Stomach smooth muscle (tissue), 2 donors: ENCODE measurements at regions not wholly inside any gene's neighbourhood (a gene's known extent, or its start where the extent isn't known, plus 50 kb on each side); places are given as distances from the start of the nearest gene placed in this dataset.

Experiments used
- H3K27ac ChIP-seq: one replicate; pipeline ENCODE4 v1.7.0; 2013; ENCODE audit warnings: mild to moderate bottlenecking, low read length, inconsistent platforms
- H3K27me3 ChIP-seq, 2 donors: one replicate each; pipeline ENCODE4 v1.7.0; 2013; ENCODE audit warnings: low read length in 2 of 2; ENCODE audit not compliant: insufficient read depth in 2 of 2, control insufficient read depth in 1 of 2
- H3K36me3 ChIP-seq, 2 donors: one replicate each; pipeline ENCODE4 v1.7.0; 2013; ENCODE audit warnings: low read length in 2 of 2; ENCODE audit not compliant: control insufficient read depth in 2 of 2, insufficient read depth in 2 of 2
- H3K4me1 ChIP-seq: one replicate; pipeline ENCODE4 v1.7.0; 2013; ENCODE audit warnings: low read length; ENCODE audit not compliant: control insufficient read depth, insufficient read depth
- H3K4me3 ChIP-seq, 2 donors: one replicate each; pipeline ENCODE4 v1.7.0; 2013; ENCODE audit warnings: low read length in 2 of 2
- H3K9ac ChIP-seq, 2 donors: one replicate each; pipeline ENCODE4 v1.7.0; 2013; ENCODE audit warnings: low read length in 2 of 2, mild to moderate bottlenecking in 1 of 2
- H3K9me3 ChIP-seq, 2 donors: one replicate each; pipeline ENCODE4 v1.7.0; 2013; ENCODE audit warnings: low read length in 2 of 2; ENCODE audit not compliant: control insufficient read depth in 2 of 2
- donor health status: healthy.
- donor health status: Pancreatic carcinoma.

DNA sequence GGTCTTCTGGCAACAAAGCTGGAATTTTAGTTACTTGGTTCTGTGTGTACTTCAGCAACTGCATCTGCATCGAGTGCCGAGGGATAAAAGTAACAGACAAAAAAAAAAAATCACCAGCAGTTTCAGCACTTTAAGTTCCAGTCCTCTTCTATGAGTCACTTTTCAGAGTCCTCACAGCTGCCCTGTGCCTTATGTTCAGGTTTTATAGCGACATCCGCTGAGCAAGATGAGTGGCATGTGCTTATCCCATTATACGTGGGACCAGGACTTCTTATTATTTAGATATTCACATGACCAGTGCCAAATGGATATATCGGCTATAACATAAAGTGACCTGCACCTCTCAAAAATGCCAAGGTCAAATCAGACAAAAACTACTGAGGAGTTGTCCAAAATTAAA lies 242.9 kb downstream of the FOXA2 start:
- Histone ChIP-seq H3K9ac (no peak overlapping the region), H3K27me3 (peaks cover 8 to 11% of the 10 kb centered on the region in 2 donors), H3K36me3 (no peaks in the 10 kb centered on the region)

GRCh38 chr20:22339946-22340345 lies 244.4 kb downstream of the FOXA2 start:
- Histone ChIP-seq H3K9me3 (no peaks in the 10 kb centered on the region), H3K36me3 (no peaks in the 10 kb centered on the region), H3K9ac (no peak overlapping the region), H3K4me1 (no peaks in the 10 kb centered on the region), H3K27me3 (peaks cover 8 to 11% of the 10 kb centered on the region in 2 donors), H3K4me3 (no peak overlapping the region), H3K27ac (no peak overlapping the region)

More for the DNA sequence above, 242.9 kb downstream of the FOXA2 start:
- Histone ChIP-seq H3K27ac (no peak overlapping the region), H3K4me1 (no peaks in the 10 kb centered on the region), H3K9me3 (no peaks in the 10 kb centered on the region), H3K4me3 (no peak overlapping the region)

DNA sequence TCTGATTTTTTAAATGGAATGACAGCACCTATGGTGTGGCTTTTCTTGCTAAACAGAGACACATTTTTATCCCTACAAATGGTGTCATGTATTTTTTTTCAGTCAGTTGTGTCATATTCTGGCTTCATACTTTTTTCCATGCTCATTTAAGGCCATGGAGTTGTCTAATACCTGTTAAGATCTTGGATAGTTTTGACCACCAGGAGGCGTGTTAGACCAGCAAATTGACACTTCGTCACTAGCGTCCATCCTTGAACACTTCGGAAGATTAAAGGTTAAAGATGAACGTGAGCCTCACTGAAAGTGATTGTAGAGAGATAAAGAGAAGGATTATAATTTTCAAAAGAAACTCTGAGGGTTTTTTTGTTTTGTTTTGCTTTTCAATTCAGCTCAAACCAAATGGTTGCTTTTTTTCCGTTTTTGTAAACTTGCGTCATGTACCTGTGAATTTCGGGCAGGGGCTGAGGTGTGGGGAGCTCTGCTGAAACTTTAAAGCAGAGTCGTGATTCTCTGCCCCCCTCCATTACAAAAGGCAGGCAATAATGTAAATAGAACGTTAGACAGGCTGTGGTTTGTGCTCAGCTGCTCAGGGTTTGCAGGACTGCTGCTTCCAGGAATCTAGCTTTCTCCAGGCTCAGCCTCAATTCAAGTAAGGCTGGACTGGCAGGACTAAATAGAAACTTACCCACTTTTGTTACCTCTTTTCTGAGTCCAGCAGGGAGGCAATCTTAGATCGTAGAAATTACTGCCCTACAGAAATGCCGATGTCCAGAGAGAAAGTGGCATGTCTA lies 245.1 kb downstream of the FOXA2 start:
- H3K27me3 ChIP-seq: peaks cover 8 to 11% of the 10 kb centered on the region in 2 donors
- H3K36me3 ChIP-seq: no peaks in the 10 kb centered on the region

GRCh38 chr20:22338140-22338708 lies 246.1 kb downstream of the FOXA2 start:
- H3K36me3 ChIP-seq: no peaks in the 10 kb centered on the region
- H3K9ac ChIP-seq: no peak overlapping the region
- H3K9me3 ChIP-seq: no peaks in the 10 kb centered on the region
- H3K27ac ChIP-seq: no peak overlapping the region
- H3K4me1 ChIP-seq: no peaks in the 10 kb centered on the region
- no peak overlapping the region for H3K4me3 ChIP-seq
- peaks cover 8 to 14% of the 10 kb centered on the region in 2 donors for H3K27me3 ChIP-seq

More for the DNA sequence above, 245.1 kb downstream of the FOXA2 start:
- Histone ChIP-seq H3K27ac (no peak overlapping the region), H3K9ac (no peak overlapping the region), H3K9me3 (no peaks in the 10 kb centered on the region), H3K4me3 (no peak overlapping the region), H3K4me1 (no peaks in the 10 kb centered on the region)

DNA sequence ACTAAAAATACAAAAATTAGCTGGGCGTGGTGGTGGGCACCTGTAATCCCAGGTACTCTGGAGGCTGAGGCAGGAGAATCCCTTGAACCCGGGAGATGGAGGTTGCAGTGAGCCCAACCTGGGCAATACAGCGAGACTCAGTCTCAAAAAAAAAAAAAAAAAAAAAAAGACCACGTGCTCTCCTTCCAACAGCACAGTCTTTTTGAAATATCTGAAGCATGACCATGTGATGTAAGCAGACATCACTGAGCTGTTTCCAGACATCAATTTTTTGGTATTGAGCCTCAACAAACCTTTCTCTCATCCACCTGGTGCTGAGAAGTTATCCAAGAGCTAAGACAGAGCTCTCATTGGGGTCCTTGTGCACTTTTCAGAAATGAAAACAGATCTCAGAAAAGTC lies 249.2 kb downstream of the FOXA2 start:
- no peaks in the 10 kb centered on the region for H3K4me1 ChIP-seq
- H3K27me3 ChIP-seq: peaks cover 14 to 20% of the 10 kb centered on the region in 2 donors
- no peaks in the 10 kb centered on the region for H3K9me3 ChIP-seq
- no peak overlapping the region for H3K4me3 ChIP-seq
- H3K36me3 ChIP-seq: no peaks in the 10 kb centered on the region
- no peak overlapping the region for H3K9ac ChIP-seq
- no peak overlapping the region for H3K27ac ChIP-seq

DNA sequence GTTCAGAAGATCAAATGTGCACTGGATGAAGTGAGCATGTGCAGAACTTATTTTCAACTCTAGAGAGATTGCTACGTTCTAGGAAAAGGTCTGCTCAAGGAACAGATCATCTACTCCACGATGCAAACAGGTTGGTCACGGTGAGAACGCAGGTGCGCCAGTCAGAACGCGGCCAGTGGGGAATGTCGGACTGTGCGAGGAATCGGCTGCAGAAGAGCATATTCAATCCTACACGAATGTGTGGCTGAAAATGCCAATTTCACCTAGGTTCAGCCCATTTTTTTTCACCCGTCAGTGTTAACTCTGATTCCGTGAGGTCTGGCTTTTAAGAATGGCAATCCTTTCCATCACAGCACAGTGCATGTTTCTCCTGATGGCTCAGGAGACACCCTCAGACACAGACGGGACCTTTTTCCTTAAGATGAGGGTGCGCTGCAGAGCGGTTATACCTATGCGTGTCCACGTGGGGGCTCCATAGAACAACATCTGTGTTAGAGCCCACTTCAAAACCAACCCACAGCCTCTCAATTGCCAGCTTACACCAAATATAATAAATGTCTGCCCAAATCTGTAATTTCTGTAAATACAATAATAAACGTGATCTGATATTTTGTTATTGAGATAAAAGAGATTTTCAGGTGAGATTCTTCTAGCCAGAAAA lies 250.4 kb downstream of the FOXA2 start:
- no peaks in the 10 kb centered on the region for H3K9me3 ChIP-seq
- no peaks in the 10 kb centered on the region for H3K4me1 ChIP-seq
- H3K27ac ChIP-seq: no peak overlapping the region
- H3K9ac ChIP-seq: no peak overlapping the region
- H3K36me3 ChIP-seq: no peaks in the 10 kb centered on the region
- H3K4me3 ChIP-seq: no peak overlapping the region
- peaks cover 6 to 13% of the 10 kb centered on the region in 2 donors for H3K27me3 ChIP-seq

DNA sequence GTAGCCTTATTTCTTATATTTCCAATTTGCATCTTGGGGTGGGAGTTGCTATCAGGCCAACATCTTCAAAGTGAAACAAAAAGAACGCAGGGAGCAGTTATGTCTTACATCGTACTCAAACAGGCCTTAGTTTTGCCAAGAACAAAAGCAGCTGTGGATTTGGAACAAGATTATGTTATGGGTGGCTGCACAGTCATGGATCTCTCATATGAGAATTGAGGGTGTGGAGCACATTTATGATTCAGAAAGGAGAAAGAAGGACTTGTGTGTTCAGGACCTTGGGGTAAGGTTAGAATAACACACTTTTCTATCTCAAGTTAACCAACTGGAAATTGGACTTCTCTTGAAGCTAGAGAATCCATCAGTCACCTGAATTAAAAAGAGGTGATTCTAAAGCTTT lies 259.9 kb downstream of the FOXA2 start:
- Histone ChIP-seq H3K27ac (no peak overlapping the region), H3K4me1 (no peaks in the 10 kb centered on the region), H3K9me3 (no peaks in the 10 kb centered on the region), H3K27me3 (no peaks in the 10 kb centered on the region), H3K9ac (no peak overlapping the region), H3K36me3 (no peaks in the 10 kb centered on the region), H3K4me3 (no peak overlapping the region)

GRCh38 chr20:22322513-22322912 lies 261.9 kb downstream of the FOXA2 start:
- Histone ChIP-seq H3K4me1 (no peaks in the 10 kb centered on the region), H3K9me3 (no peaks in the 10 kb centered on the region), H3K9ac (no peak overlapping the region), H3K4me3 (no peak overlapping the region), H3K27ac (no peak overlapping the region), H3K36me3 (no peaks in the 10 kb centered on the region), H3K27me3 (no peaks in the 10 kb centered on the region)

DNA sequence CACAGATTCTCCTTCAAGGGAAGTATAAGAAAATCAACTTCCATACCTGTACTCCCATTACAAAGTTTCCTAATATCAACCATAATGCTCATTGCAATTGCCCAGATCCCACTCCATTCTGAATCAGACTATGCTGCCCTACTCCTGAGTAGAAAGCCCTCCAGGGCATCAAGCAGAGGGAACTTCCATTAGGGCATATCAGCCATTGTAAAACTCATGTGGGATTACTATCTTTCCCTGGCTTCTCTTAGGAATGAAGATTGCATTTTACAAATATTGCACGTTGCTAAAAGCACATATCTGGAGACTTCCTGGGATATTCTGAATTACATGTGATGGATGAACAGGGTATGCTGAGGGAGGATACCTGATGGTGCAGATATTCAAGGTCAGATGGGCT lies 263.2 kb downstream of the FOXA2 start:
- Histone ChIP-seq H3K4me1 (no peaks in the 10 kb centered on the region), H3K9me3 (no peaks in the 10 kb centered on the region), H3K9ac (no peak overlapping the region), H3K27ac (no peak overlapping the region), H3K4me3 (no peak overlapping the region), H3K36me3 (no peaks in the 10 kb centered on the region), H3K27me3 (no peaks in the 10 kb centered on the region)

DNA sequence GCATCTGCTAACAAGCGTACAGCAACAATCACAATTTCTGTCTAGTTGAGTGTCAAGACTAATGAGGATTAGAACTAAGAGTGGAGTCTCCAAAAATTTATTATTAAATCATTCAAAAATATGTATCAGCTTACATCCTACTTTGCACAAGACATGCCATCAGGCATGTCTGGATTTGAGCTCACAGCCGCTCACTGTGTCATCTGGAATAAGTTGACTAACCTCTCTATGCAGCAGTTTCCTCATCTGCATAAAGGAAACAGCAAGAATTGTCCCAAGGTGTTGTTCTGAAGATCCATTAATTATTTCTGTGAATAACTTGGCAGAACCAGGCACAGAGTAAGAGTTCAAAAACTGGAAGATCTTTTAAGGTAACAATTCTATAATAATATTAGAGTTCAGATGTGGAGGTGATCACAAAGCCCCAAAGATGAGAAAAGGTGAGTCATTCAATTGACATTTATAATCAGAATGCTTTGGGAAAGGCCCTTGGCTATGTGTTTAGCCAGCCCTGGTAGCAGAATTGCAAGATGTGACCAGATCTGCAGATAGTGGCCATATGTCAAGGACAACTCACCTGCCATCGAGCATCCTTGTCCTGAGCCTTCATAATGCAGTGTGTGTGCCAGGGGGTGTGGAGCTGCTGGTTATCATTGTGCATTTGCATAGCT lies 264.0 kb downstream of the FOXA2 start:
- H3K9me3 ChIP-seq: no peaks in the 10 kb centered on the region
- H3K9ac ChIP-seq: no peak overlapping the region
- H3K36me3 ChIP-seq: no peaks in the 10 kb centered on the region
- no peak overlapping the region for H3K27ac ChIP-seq
- no peak overlapping the region for H3K4me3 ChIP-seq
- no peaks in the 10 kb centered on the region for H3K27me3 ChIP-seq
- no peaks in the 10 kb centered on the region for H3K4me1 ChIP-seq
